HG03439 (cell line): ENCODE measurements at regions not wholly inside any gene's neighbourhood (a gene's known extent, or its start where the extent isn't known, plus 50 kb on each side); places are given as distances from the start of the nearest gene placed in this dataset.
"Not testable (repeated sequence)": the region's sequence is repeated elsewhere in the genome, so short reads cannot be mapped to it uniquely, and the experiment has no call there.

Experiments used
- ATAC-seq: cut with Tn5 transposase; IDR thresholded peaks from one replicate; pipeline ENCODE4 v1.9.1; 2021; ENCODE audit warnings: mild to moderate bottlenecking, moderate library complexity; ENCODE audit not compliant: unreplicated experiment

DNA sequence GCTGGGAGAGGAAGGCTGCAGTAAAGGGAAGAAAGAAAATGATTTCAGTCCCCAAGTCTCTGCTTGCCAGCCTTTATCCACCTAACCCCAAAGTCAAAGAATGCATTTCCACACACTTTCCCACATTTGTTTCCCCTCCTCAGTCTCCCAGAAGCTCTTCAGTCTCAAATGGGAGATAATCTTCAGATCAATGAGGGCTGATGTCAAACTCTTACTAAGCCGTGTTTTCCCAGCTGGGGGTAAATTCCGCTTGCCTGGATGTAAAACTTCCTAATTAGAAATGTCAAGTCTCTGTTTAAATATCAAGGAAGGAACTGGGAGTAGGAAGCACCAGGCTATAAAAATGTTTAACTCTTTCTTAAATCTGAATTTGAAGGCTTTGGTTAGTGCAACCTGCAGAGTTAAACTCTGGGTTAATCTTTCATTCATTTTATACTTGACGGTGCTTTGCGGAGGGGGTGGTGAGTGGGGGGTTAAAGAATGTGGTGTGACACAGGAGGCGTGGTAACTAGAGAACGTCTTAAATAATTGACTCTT lies 601.4 kb upstream of the ACTRT1 start:
- no peak for ATAC-seq

- ATAC-seq = no peak
These were observed 598.1 kb upstream of the ACTRT1 start for GRCh38 chrX:128650326-128650725.

- no peak for ATAC-seq
These were observed 582.6 kb upstream of the ACTRT1 start for GRCh38 chrX:128634754-128635153.

GRCh38 chrX:128623361-128623760 lies 571.2 kb upstream of the ACTRT1 start:
- no peak for ATAC-seq

DNA sequence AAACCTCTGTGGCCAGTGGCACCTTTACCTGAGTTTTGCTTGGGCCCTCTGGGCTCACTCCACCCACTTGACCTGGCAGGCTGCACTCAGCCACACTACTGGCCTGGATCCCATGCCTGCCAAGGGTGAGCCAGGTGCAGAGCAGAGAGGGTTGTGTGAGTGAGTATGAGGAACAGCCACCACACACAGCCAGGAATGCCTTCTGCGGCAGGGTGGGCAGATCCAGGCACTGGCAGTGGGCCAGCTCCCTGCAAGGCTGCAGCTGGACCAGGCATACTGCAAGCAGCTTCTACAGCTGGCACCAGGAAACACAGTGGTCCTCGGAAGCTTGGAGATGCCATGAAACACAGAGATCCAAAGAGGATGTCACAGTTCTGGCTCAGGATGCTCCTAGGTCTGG lies 570.1 kb upstream of the ACTRT1 start:
- no peak for ATAC-seq

DNA sequence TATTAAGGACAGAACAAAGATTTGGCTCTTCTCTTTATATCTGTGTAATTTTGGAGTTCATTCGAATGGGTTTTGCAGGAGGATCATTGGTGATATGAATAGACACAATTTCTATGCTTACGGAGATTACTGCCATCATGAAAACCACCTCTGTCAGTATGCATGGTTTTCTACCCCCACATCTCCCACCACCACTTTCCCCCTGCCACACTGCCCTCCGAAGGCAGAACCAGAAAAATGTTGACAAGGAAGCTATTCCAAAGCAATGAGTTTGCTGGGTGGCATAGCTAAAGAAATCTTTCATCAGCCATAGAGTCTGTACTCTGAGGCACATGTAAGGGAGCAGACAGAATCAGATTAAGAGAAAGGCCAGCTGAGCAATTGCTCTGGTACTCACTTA lies 567.3 kb upstream of the ACTRT1 start:
- ATAC-seq = no peak

DNA sequence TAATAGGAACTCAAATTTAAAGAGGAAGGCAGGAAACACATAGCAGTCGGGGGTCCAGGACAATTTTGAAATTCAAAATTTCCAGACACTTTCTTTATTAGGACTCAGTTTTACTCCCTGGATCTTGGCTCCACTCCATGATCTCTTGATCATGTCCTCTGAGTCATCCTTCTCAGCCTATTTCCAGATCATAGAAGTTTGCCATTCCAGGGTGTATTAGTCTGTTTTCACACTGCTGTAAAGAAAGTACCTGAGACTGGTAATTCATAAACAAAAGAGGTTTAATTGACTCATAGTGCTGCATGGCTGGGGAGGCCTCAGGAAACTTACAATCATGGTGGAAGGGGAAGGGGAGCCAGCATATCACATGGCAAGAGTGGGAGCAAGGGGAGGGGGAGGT lies 564.7 kb upstream of the ACTRT1 start:
- no peak for ATAC-seq

DNA sequence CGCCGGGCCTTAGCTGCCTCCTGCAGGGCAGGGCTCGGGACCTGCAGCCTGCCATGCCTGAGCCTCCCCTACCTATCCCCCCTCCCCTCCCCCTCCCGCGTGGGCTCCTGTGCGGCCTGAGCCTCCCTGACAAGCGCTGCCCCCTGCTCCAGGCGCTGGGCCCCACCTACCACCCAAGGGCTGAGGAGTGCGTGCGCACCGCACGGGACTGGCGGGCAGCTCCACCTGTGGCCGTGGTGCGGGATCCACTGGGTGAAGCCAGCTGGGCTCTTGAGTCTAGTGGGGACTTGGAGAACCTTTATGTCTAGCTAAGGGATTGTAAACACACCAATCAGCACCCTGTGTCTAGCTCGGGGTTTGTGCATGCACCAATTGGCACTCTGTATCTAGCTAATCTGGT lies 554.6 kb upstream of the ACTRT1 start:
- ATAC-seq = not testable (repeated sequence)

GRCh38 chrX:128606357-128606756 lies 554.2 kb upstream of the ACTRT1 start:
- not testable (repeated sequence) for ATAC-seq

DNA sequence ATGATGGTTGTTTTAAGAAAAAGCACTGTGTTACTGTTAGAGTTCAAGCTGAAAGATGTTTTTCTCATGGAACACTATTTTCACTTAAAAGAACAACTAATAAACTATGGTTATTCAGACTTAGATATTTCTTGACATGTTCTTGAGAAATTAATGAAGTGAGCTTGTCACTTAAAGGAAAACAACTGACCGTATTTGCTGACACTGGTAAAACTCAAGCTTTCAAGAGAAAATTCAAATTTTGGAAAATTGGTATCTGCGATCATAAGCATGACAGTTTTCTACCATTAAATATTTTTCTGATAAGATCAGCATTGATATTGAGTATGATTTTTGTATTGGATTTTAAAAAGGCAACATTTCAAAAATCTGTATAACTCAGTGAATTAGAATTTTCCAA lies 549.5 kb upstream of the ACTRT1 start:
- no peak for ATAC-seq

DNA sequence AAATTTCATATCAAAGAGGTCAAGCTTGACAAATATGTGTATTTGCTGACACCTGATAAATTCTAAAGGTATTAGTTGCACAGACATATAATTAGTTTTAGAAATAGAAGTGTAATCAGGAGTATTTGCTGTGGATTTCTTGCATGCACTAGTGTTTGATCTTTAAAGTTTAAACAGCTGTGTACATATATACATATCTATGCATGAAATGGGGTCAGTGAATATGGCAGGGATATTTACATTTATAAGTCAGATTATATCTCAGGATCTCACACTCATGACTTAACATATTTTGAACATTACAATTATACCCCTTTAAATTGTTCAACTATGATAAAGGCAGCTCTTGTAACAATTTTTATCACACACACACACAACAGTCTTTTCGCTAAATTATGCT lies 547.4 kb upstream of the ACTRT1 start:
- no peak for ATAC-seq

- ATAC-seq = no peak
These were observed 529.8 kb upstream of the ACTRT1 start for GRCh38 chrX:128582036-128582435.

GRCh38 chrX:128581615-128582014 lies 529.4 kb upstream of the ACTRT1 start:
- no peak for ATAC-seq

DNA sequence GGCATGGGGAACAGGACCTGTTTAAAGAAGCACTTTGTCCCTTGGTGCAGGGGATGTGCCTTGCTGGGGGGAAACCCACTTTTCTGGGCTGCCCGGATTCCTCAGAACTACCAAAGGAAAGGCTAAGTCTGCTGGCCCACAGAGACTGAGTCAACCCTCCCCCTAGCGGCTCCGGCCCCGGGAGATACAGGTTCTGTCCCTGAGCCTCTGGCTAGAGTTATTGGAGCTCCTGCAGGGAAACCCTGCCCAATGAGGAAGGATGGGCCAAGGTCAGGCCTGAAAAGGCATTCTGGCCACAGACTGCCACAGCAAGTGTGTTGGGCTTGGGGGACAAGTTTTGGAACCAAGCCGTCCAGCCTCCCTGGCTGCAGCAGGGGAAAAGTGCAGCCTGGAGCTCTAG lies 490.9 kb upstream of the ACTRT1 start:
- no peak for ATAC-seq

- ATAC-seq = no peak
These were observed 466.3 kb upstream of the ACTRT1 start for GRCh38 chrX:128518508-128518907.

GRCh38 chrX:128517691-128518090 lies 465.5 kb upstream of the ACTRT1 start:
- no peak for ATAC-seq

DNA sequence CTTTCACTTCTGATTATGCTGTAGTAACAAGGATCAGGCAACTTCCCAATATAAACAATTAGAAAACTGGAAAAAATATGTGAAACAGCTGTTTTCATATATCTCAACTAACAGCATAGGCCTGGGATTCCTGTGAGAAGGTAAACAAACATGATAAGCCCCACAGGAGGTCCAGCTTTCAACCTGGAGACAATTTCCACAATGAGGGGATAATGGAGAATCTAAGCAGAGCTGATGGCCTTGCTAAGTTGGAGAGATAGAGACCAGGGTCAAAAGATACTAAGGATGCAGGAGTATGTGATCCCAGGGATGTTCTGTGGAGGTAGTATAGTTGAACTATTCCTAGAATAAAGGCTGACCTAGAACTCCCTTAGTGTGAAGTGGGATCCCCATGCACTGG lies 452.3 kb upstream of the ACTRT1 start:
- ATAC-seq = no peak

- ATAC-seq = no peak
These were observed 411.9 kb upstream of the ACTRT1 start for GRCh38 chrX:128464116-128464515.

DNA sequence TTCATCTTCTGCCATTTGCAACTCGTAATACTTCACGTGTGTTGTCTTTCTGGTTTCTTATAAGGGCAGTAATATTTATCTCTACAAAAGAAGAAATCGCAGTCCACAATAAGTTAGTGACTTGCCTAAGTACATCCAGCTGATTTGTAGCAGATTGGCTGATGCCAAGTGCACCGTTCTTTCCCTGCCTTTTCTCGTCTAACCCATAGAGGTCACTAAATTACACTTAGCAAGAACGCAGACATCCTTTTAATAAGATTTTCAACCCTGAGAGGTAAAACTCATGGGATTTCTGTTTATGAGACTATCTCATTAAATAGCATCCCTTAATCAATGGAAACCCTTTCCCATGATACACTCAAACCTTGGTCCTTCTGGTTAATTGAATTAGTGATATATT lies 408.6 kb upstream of the ACTRT1 start:
- ATAC-seq = no peak

GRCh38 chrX:128458888-128459287 lies 406.7 kb upstream of the ACTRT1 start:
- ATAC-seq = no peak

GRCh38 chrX:128457674-128458073 lies 405.5 kb upstream of the ACTRT1 start:
- no peak for ATAC-seq

- no peak for ATAC-seq
These were observed 387.0 kb upstream of the ACTRT1 start for GRCh38 chrX:128439159-128439558.

DNA sequence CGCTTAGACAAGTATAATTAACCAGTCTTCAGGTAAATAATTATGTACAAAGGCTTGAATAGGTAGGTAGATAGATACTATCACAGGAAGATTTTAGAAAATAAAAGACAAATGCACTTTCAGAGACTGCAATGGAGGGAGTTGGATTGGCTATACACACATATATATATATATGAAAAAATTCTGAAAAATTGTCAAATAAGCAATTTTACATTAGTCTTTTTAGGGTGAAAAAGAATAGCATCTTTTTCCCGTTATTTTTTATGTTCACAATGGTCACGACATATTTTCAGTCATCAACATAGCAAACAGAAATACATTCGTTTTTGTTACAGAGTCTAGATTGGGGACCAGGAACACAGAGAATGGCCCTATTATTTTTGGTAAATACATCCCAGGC lies 385.9 kb upstream of the ACTRT1 start:
- no peak for ATAC-seq
